LNCaP clone FGC (cell line): ENCODE measurements at regions not wholly inside any gene's neighbourhood (a gene's known extent, or its start where the extent isn't known, plus 50 kb on each side); places are given as distances from the start of the nearest gene placed in this dataset.
"Not testable (repeated sequence)": the region's sequence is repeated elsewhere in the genome, so short reads cannot be mapped to it uniquely, and the experiment has no call there.

ENCODE experiments used
- DNase-seq: peaks from one replicate; pipeline ENCODE4 v3.0.0-alpha.2; 2011; ENCODE audit warnings: low read depth
- H3K4me3 ChIP-seq: 2 replicates; pipeline ENCODE4 v1.5.1; 2011; ENCODE audit warnings: mild to moderate bottlenecking, low read depth, low read length, control low read depth
- TF ChIP-seq, protein P1 (sequence below): IDR thresholded peaks from 2 replicates; pipeline ENCODE4 v1.5.1; 2012; ENCODE audit warnings: mild to moderate bottlenecking; ENCODE audit not compliant: control insufficient read depth, insufficient read depth; ENCODE audit errors: extremely low read depth

DNA sequence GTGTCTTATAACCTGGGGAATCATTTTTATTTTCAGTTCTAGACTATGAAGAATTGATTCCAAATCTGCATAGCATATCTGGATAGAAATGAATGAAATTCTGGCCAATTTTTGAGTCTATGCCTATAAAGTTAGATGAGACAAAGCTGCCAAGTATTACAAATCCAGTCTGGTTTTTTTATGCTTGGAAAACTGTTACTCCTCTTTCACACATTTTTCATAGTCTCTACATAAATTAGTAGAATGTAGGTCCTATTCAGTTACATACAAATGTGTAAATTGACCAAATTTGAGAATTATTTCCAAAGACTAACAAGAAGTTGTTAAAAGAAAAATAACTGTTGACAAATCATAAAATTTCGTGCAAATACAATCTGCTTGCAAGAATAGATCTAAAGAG, 1505.2 kb downstream of the AMY1C start:
- TF ChIP-seq, protein P1, sequence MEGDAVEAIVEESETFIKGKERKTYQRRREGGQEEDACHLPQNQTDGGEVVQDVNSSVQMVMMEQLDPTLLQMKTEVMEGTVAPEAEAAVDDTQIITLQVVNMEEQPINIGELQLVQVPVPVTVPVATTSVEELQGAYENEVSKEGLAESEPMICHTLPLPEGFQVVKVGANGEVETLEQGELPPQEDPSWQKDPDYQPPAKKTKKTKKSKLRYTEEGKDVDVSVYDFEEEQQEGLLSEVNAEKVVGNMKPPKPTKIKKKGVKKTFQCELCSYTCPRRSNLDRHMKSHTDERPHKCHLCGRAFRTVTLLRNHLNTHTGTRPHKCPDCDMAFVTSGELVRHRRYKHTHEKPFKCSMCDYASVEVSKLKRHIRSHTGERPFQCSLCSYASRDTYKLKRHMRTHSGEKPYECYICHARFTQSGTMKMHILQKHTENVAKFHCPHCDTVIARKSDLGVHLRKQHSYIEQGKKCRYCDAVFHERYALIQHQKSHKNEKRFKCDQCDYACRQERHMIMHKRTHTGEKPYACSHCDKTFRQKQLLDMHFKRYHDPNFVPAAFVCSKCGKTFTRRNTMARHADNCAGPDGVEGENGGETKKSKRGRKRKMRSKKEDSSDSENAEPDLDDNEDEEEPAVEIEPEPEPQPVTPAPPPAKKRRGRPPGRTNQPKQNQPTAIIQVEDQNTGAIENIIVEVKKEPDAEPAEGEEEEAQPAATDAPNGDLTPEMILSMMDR, result no peak
- no peak overlapping the region for H3K4me3 ChIP-seq
- DNase-seq, result no peak

DNA sequence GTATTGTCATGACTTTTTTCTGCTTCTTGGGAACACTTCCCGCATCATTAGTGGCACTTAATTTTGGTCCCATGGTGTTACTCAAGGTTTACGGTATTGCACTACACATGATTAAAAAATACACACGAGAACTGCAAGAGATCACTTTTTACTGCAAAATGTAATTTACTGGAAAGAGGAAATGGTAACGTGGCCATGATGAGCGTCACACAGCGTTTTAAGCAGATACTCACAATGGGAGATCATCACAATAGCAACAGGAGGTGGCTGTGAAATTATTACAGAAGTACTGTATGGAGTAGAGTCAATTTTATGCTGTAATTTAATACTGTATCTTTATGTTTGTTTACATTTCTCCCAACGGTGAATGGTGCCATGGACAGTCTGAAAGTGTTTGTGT, 1510.3 kb downstream of the AMY1C start:
- DNase-seq, result no peak
- H3K4me3 ChIP-seq, result no peak overlapping the region
- TF ChIP-seq, protein P1, result no peak

DNA sequence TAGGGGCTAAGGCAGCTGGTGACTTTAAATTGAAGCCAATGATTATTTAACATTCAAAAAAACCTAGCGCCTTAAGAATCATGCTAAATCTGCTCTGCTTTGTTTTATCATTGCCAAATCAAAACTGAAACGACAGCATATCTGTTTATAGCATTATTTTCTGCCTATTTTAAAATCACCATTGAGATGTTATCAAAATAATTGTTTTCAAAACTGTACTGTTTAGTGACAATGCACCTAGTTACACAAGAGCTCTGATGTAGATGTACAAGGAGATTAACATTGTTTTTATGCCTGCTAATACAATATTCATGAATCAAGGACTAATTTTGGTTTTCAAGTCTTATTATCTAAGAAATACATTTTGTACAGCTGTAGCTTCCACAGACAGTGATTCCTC, 1521.3 kb downstream of the AMY1C start:
- no peak overlapping the region for H3K4me3 ChIP-seq
- TF ChIP-seq, protein P1, result no peak
- no peak for DNase-seq

DNA sequence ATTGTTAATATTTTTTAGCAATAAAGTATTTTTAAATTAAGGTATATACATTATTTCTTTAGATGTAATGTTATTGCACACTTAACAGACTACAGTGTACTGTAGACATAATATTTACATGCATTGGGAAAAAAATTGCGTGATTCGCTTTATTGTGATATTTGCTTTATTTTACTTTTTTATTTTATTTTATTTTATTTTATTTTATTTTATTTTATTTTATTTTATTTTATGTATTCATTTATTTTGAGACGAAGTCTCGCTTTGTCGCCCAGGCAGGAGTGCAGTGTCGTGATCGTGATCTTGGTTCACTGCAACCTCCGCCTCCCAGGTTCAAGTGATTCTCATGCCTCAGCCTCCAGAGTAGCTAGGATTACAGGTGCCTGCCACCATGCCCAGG, 1522.7 kb downstream of the AMY1C start:
- not testable (repeated sequence) for H3K4me3 ChIP-seq, DNase-seq

DNA sequence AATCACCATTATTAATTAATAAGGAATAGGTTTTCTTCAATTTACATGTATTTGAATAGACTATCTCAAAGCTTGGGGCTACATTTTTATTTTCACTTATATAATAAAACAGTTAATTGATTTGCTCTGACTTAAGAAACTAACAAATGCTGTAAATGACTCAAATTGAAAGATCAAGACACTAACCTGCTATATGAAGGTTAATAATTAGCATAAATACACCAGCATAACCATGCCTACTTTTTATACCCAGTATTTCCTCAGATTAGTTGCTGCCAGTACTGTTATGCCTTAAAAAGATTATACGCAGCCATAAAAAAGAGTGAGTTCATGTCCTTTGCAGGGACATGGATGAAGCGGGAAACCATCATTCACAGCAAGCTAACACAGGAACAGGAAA, 1545.1 kb downstream of the AMY1C start:
- DNase-seq, result no peak
- H3K4me3 ChIP-seq, result no peak overlapping the region
- TF ChIP-seq, protein P1, result no peak

DNA sequence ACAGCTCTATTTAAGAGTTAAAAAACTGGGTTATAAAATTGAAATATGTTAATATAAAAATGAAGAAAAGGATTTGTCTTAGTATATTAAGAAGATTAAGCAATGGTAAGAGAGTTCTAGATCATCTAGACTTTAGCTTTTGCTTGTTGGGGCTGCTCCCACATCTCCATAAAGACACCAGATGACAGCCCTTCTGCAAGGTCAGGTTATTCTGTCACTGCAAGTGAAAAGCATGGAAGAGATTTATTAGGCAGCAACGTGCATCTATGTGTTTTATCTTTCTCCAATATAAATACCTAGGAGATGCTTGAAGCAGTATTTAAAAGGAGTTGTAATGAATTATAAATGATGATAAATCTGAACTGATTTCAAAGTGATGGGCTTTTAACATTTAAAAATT, 1560.4 kb downstream of the AMY1C start:
- no peak for DNase-seq
- no peak overlapping the region for H3K4me3 ChIP-seq
- TF ChIP-seq, protein P1, result no peak

DNA sequence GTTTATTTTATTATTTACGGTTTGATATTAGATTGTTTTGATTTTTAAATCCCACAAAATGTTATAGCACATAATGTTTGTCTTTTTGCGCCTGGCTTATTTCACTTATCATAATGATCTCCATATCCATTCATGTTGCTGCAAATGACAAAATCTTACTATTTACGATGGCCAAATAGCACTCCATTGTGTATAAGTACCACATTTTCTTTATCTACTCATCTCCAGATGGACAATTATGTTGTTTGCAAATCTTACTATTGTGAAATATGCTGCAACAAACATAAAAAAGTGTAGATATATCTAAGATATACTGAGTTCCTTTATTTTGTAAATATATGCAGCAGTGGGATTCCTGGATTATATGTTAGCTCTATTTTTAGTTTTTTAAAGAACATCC, 1568.3 kb downstream of the AMY1C start:
- no peak for DNase-seq
- H3K4me3 ChIP-seq, result no peak overlapping the region
- TF ChIP-seq, protein P1, result no peak

DNA sequence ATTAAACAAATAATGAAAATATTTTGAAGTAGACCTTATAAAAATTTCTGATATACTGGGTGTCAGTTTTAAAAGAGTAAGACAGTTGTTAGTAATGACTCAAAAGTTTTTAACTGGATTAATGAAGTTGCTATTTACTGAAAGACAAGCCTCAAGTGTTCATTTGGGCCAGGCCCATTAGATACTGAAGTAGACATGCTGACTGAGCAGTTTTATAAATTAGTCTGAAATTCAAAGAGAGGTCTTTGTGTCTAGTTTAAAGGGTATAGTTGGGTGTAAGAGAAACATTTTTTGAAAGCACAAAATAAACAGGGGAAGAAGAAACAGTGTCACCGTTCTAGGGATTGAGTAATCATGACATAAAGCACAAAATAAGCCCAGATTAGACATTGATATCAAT, 1577.2 kb downstream of the AMY1C start:
- TF ChIP-seq, protein P1, result no peak
- H3K4me3 ChIP-seq, result no peak overlapping the region
- no peak for DNase-seq
